ENCODE measurements at regions not wholly inside any gene's neighbourhood (a gene's known extent, or its start where the extent isn't known, plus 50 kb on each side); places are given as distances from the start of the nearest gene placed in this dataset.

DNA sequence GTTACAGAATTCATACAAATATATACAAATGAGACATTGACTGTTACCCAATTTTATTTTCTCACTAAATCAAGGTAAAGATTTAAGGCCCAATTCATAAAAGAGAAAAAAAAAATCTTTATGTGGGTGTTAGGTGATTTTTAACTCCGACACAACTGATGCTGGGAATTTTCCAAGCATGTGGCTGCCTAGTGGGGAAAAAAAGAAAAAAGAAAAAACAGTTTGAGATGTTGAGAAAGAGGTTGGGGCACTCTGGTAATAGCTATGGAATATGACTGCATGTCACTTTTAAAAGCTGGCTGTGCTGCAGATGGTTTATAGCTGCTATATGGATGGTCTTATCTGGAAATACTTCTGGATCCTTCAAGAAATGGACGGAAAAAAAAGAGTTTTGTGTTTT lies 739.9 kb upstream of the SOX9 start:
- TF ChIP-seq ATF3 (IDR thresholded peaks at IDR 0.05) (no peak), CTCF (IDR thresholded peaks at IDR 0.05; ENCODE audit: low read depth, low read length, missing input control) (no peak), YY1 (IDR thresholded peaks at IDR 0.05) (no peak), GABPA (IDR thresholded peaks at IDR 0.05 in 1 of 2, conservative IDR thresholded peaks at IDR 0.05 in 1 of 2) (no peak), JUND (IDR thresholded peaks at IDR 0.05) (no peak), SP1 (IDR thresholded peaks at IDR 0.05) (no peak), EGR1 (IDR thresholded peaks at IDR 0.05; ENCODE audit: low read depth in 2 of 2) (no peak), NR2F2 (IDR thresholded peaks at IDR 0.05) (no peak), RAD21 (IDR thresholded peaks at IDR 0.05) (no peak), HNF4A (conservative IDR thresholded peaks at IDR 0.05) (no peak), ZBTB33 (IDR thresholded peaks at IDR 0.05) (no peak), TAF1 (conservative IDR thresholded peaks at IDR 0.05) (no peak)
- TF ChIP-seq, protein P1, sequence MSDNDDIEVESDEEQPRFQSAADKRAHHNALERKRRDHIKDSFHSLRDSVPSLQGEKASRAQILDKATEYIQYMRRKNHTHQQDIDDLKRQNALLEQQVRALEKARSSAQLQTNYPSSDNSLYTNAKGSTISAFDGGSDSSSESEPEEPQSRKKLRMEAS (IDR thresholded peaks at IDR 0.05): no peak
- TF ChIP-seq, protein P2, sequence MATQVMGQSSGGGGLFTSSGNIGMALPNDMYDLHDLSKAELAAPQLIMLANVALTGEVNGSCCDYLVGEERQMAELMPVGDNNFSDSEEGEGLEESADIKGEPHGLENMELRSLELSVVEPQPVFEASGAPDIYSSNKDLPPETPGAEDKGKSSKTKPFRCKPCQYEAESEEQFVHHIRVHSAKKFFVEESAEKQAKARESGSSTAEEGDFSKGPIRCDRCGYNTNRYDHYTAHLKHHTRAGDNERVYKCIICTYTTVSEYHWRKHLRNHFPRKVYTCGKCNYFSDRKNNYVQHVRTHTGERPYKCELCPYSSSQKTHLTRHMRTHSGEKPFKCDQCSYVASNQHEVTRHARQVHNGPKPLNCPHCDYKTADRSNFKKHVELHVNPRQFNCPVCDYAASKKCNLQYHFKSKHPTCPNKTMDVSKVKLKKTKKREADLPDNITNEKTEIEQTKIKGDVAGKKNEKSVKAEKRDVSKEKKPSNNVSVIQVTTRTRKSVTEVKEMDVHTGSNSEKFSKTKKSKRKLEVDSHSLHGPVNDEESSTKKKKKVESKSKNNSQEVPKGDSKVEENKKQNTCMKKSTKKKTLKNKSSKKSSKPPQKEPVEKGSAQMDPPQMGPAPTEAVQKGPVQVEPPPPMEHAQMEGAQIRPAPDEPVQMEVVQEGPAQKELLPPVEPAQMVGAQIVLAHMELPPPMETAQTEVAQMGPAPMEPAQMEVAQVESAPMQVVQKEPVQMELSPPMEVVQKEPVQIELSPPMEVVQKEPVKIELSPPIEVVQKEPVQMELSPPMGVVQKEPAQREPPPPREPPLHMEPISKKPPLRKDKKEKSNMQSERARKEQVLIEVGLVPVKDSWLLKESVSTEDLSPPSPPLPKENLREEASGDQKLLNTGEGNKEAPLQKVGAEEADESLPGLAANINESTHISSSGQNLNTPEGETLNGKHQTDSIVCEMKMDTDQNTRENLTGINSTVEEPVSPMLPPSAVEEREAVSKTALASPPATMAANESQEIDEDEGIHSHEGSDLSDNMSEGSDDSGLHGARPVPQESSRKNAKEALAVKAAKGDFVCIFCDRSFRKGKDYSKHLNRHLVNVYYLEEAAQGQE (IDR thresholded peaks at IDR 0.05): no peak

All from liver (tissue), 3 donors.